Esophagus (tissue), 2 donors: ENCODE measurements at regions not wholly inside any gene's neighbourhood (a gene's known extent, or its start where the extent isn't known, plus 50 kb on each side); places are given as distances from the start of the nearest gene placed in this dataset.

Experiments
- H3K27ac ChIP-seq, 2 donors: one replicate each; pipeline ENCODE4 v1.5.1; 2013; ENCODE audit warnings: low read depth in 2 of 2, mild to moderate bottlenecking in 2 of 2, inconsistent platforms in 1 of 2, low read length in 1 of 2, moderate library complexity in 1 of 2
- H3K27me3 ChIP-seq, 2 donors: one replicate each; pipeline ENCODE4 v1.6.1; 2013; ENCODE audit warnings: low read length in 2 of 2, control low read depth in 1 of 2, mild to moderate bottlenecking in 1 of 2; ENCODE audit not compliant: insufficient read depth in 2 of 2, control insufficient read depth in 1 of 2
- H3K36me3 ChIP-seq, 2 donors: one replicate each; pipeline ENCODE4 v1.6.1; 2013; ENCODE audit warnings: low read length in 1 of 2; ENCODE audit not compliant: control insufficient read depth in 2 of 2, insufficient read depth in 2 of 2
- H3K4me1 ChIP-seq, 2 donors: one replicate each; pipeline ENCODE4 v1.6.1; 2013; ENCODE audit warnings: low read length in 1 of 2; ENCODE audit not compliant: control insufficient read depth in 2 of 2, insufficient read depth in 2 of 2
- H3K4me3 ChIP-seq, 2 donors: one replicate each; pipeline ENCODE4 v1.5.1; 2013; ENCODE audit warnings: low read length in 2 of 2, mild to moderate bottlenecking in 2 of 2, low read depth in 1 of 2, moderate library complexity in 1 of 2
- H3K9me3 ChIP-seq, 2 donors: one replicate each; pipeline ENCODE4 v1.6.1; 2013; ENCODE audit warnings: mild to moderate bottlenecking in 2 of 2, low read depth in 1 of 2, low read length in 1 of 2, moderate library complexity in 1 of 2; ENCODE audit not compliant: control insufficient read depth in 2 of 2, insufficient read depth in 1 of 2
- WGBS, 2 donors: extraction: QIAGEN DNeasy Blood & Tissue Kit; methylation state at CpG; one replicate each; pipeline ENCODE4 v1.1.7; 2013; 5-methylcytosine and 5-hydroxymethylcytosine counted together
- donor health status: healthy with polysubstance abuse.
- donor health status: Bipolar disorder and iron deficiency.

GRCh38 chr2:219758907-219759680 lies 131.7 kb downstream of the SLC4A3 start:
- H3K27me3 ChIP-seq = no peaks in the 10 kb centered on the region
- WGBS, 2 donors = 75 to 78% methylated on average over 3 of the region's 3 CpGs
- H3K9me3 ChIP-seq = peaks cover 0 to 4% of the 10 kb centered on the region in 2 donors
- no peak overlapping the region for H3K27ac ChIP-seq
- H3K36me3 ChIP-seq = no peaks in the 10 kb centered on the region
- H3K4me3 ChIP-seq = no peak overlapping the region
- peaks cover 0 to 2% of the 10 kb centered on the region in 2 donors for H3K4me1 ChIP-seq

- 57 to 64% methylated on average over 3 of the region's 3 CpGs for WGBS, 2 donors
- peaks cover 0 to 4% of the 10 kb centered on the region in 2 donors for H3K9me3 ChIP-seq
- peaks cover 0 to 2% of the 10 kb centered on the region in 2 donors for H3K4me1 ChIP-seq
- H3K4me3 ChIP-seq = no peak overlapping the region
- H3K27me3 ChIP-seq = no peaks in the 10 kb centered on the region
- no peaks in the 10 kb centered on the region for H3K36me3 ChIP-seq
- H3K27ac ChIP-seq = no peak overlapping the region
Measured at GRCh38 chr2:219759801-219760200, 132.4 kb downstream of the SLC4A3 start.

- H3K27ac ChIP-seq = no peak overlapping the region
- 62 to 67% methylated on average over 5 of the region's 5 CpGs for WGBS, 2 donors
- no peak overlapping the region for H3K4me3 ChIP-seq
- peaks cover 0 to 4% of the 10 kb centered on the region in 2 donors for H3K9me3 ChIP-seq
- H3K27me3 ChIP-seq = no peaks in the 10 kb centered on the region
- peaks cover 0 to 2% of the 10 kb centered on the region in 2 donors for H3K4me1 ChIP-seq
- H3K36me3 ChIP-seq = no peaks in the 10 kb centered on the region
Measured at GRCh38 chr2:219765231-219765911, 137.9 kb downstream of the SLC4A3 start.

GRCh38 chr2:219766658-219767057 lies 139.2 kb downstream of the SLC4A3 start:
- Histone ChIP-seq H3K4me3 (no peak overlapping the region), H3K27ac (no peak overlapping the region), H3K4me1 (no peaks in the 10 kb centered on the region), H3K36me3 (no peaks in the 10 kb centered on the region), H3K27me3 (no peaks in the 10 kb centered on the region), H3K9me3 (peaks cover 0 to 4% of the 10 kb centered on the region in 2 donors)
- WGBS, 2 donors = 94 to 95% methylated on average over 5 of the region's 5 CpGs

- H3K27ac ChIP-seq = no peak overlapping the region
- WGBS, 2 donors = 38 to 54% methylated on average over 16 of the region's 16 CpGs
Measured at GRCh38 chr2:219769090-219769910, 141.9 kb downstream of the SLC4A3 start.

GRCh38 chr2:219772103-219772635 lies 144.7 kb downstream of the SLC4A3 start:
- H3K36me3 ChIP-seq = no peaks in the 10 kb centered on the region
- H3K27ac ChIP-seq = no peak overlapping the region
- WGBS, 2 donors = 63 to 74% methylated on average over 9 of the region's 9 CpGs
- no peak overlapping the region for H3K4me3 ChIP-seq
- H3K4me1 ChIP-seq = no peaks in the 10 kb centered on the region
- H3K9me3 ChIP-seq = no peaks in the 10 kb centered on the region
- H3K27me3 ChIP-seq = no peaks in the 10 kb centered on the region

More at GRCh38 chr2:219769090-219769910, 141.9 kb downstream of the SLC4A3 start:
- H3K4me1 ChIP-seq = no peaks in the 10 kb centered on the region
- H3K4me3 ChIP-seq = no peak overlapping the region
- no peaks in the 10 kb centered on the region for H3K27me3 ChIP-seq
- no peaks in the 10 kb centered on the region for H3K36me3 ChIP-seq
- H3K9me3 ChIP-seq = no peaks in the 10 kb centered on the region

GRCh38 chr2:219772697-219773096 lies 145.3 kb downstream of the SLC4A3 start:
- no peaks in the 10 kb centered on the region for H3K4me1 ChIP-seq
- H3K9me3 ChIP-seq = no peaks in the 10 kb centered on the region
- H3K27me3 ChIP-seq = no peaks in the 10 kb centered on the region
- WGBS, 2 donors = 88 to 90% methylated on average over 4 of the region's 4 CpGs
- H3K36me3 ChIP-seq = no peaks in the 10 kb centered on the region
- no peak overlapping the region for H3K4me3 ChIP-seq
- H3K27ac ChIP-seq = no peak overlapping the region

GRCh38 chr2:219775506-219775905 lies 148.1 kb downstream of the SLC4A3 start:
- WGBS, 2 donors = 75 to 78% methylated on average over 5 of the region's 5 CpGs

GRCh38 chr2:219777388-219777787 lies 150.0 kb downstream of the SLC4A3 start:
- H3K27me3 ChIP-seq = peaks cover 0 to 7% of the 10 kb centered on the region in 2 donors
- H3K4me3 ChIP-seq = no peak overlapping the region
- no peaks in the 10 kb centered on the region for H3K4me1 ChIP-seq
- WGBS, 2 donors = 88 to 89% methylated on average over 2 of the region's 2 CpGs
- no peaks in the 10 kb centered on the region for H3K9me3 ChIP-seq
- H3K27ac ChIP-seq = no peak overlapping the region
- H3K36me3 ChIP-seq = no peaks in the 10 kb centered on the region

More at GRCh38 chr2:219775506-219775905, 148.1 kb downstream of the SLC4A3 start:
- Histone ChIP-seq H3K4me1 (no peaks in the 10 kb centered on the region), H3K27ac (no peak overlapping the region), H3K9me3 (no peaks in the 10 kb centered on the region), H3K4me3 (no peak overlapping the region), H3K27me3 (peaks cover 0 to 7% of the 10 kb centered on the region in 2 donors), H3K36me3 (no peaks in the 10 kb centered on the region)
